ENCODE measurements at regions not wholly inside any gene's neighbourhood (a gene's known extent, or its start where the extent isn't known, plus 50 kb on each side); places are given as distances from the start of the nearest gene placed in this dataset.

DNA sequence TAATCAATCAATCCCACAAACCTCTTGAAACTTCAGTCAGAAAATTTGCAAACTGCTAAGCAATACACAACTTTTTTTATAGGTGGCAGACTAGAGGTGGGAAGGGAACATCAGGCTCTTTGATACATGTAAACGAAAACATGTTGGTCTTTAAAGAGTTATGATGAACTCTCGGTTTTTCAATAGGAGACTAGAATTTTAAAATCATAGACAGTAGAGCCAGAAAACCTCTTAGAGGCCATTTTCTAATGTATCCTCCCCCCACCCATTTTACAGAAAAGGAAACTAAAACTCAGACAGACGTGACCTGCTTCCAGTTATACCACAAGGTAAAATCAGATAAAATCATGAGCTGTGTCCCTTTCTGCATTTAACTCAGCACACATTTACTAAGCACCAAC, 179.1 kb upstream of the LPP start:
- no peak for FAIRE-seq

DNA sequence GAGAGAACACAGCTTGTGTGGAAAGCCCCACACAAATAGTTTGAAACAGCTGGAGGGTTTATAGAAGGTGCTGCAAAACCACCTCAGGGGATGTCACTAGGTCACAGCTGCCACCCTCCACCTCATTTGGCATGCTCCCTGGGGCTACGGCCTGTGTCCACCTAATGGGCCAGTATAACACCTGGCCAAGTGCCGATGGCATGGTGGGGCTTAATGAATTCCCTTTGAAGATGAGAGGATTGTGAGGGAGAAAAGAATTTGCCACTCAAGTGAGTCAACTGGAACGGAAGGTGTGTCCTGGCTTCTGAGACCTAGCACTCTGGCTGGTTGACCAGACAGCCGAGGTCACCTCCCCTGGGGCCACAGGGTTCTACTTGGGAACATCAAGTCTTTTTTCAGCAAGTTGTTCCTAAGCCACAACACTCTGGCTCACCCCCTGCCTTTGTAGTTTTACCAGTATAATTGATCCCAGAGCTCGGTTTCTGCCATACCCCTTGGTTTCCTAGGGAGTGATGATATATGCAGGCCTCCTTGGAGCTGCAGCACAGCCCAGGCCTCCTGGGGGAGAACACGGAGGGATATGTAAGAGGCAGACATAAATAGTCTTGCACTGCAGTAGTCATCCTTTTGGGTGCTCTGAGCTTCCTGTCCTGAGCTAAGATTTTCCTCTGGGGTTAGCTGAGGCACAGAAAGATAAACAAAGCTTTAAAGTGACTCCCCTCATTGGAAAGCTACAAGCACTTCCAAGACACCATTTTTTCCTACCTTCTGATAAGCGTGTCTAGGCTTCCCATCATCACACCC, 178.2 kb upstream of the LPP start:
- H3K27ac ChIP-seq, result peak overlapping the region; percentile 33; a peak in 3 of 6 replicates
- DNase-seq (ENCODE audit: low read depth in 1 of 2, low spot score in 1 of 2) (no peak), ATAC-seq (no peak), FAIRE-seq (no peak)
- no peak overlapping the region for H3K4me3 ChIP-seq
- H3K4me1 ChIP-seq, result peaks cover 9% of the 10 kb centered on the region
- ChIA-PET POLR2A (no interaction called here), CTCF (no interaction called here)
- H3K4me2 ChIP-seq, result no peak overlapping the region
- WGBS (ENCODE audit: missing lambda C conversion rate), result 78% methylated on average over 7 of the region's 7 CpGs
- TF ChIP-seq CBX2 (IDR thresholded peaks at IDR 0.05; ENCODE audit: borderline replicate concordance, low read depth), result no peak
- TF ChIP-seq HOXB13 (CRISPR knock-in tag; IDR thresholded peaks at IDR 0.05; ENCODE audit: low read depth), result no peak
- no peak for TF ChIP-seq ZNF302 (CRISPR knock-in tag; IDR thresholded peaks at IDR 0.05)
- H3K9me3 ChIP-seq, result peaks cover 5% of the 10 kb centered on the region; the same call in 2 of the 3 replicates

More for the DNA sequence above, 179.1 kb upstream of the LPP start:
- H3K9me3 ChIP-seq, result peaks cover 5% of the 10 kb centered on the region; the same call in 2 of the 3 replicates
- ChIA-PET CTCF (no interaction called here), POLR2A (no interaction called here)
- no peak overlapping the region; a peak in 1 of 6 replicates for H3K27ac ChIP-seq
- TF ChIP-seq RAD21 (conservative IDR thresholded peaks at IDR 0.05 in 1 of 2, IDR thresholded peaks at IDR 0.05 in 1 of 2) (0 out of 5 replicates have a peak, but pooled peaks of 1 of the 2 experiments have one; percentile 32), EHF (CRISPR knock-in tag; IDR thresholded peaks at IDR 0.05) (no peak)
- WGBS (ENCODE audit: missing lambda C conversion rate), result 56% methylated on average over 3 of the region's 3 CpGs
- peaks cover 9% of the 10 kb centered on the region for H3K4me1 ChIP-seq
- H3K4me2 ChIP-seq, result no peak overlapping the region
- H3K4me3 ChIP-seq, result no peak overlapping the region
- no peak for ATAC-seq
- no peak for DNase-seq (ENCODE audit: low read depth in 1 of 2, low spot score in 1 of 2)

DNA sequence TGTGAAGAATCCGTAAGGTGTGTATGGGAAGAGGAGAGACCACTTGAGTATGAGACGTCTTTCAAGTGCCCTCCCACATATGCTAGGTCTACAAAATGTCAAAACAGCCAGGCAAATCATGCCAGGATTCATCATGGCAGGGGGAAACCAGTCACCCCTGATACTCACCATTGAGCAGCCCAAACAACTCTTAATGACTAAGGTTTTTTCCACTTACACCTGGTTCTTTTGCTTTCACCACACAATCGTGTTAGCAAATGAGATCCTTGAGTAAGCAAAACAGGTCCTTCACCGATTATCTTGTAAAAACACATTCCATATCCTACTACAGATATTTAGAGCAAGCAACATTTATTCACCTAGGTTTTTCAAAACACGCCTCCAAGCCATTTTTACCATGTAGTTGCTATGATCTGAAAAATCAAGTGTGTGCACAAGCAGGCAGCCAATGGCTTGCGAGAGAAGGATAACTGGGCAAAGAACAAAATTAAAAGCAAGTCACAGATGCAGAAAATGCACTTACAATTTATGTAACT, 177.5 kb upstream of the LPP start:
- H3K4me3 ChIP-seq, result no peak overlapping the region
- CTCF ChIA-PET, result no interaction called here
- H3K4me2 ChIP-seq, result no peak overlapping the region
- H3K4me1 ChIP-seq, result peaks cover 9% of the 10 kb centered on the region
- ATAC-seq (no peak), FAIRE-seq (no peak), DNase-seq (ENCODE audit: low read depth in 1 of 2, low spot score in 1 of 2) (no peak)
- H3K27ac ChIP-seq, result peak overlapping the region in 1 of 2 experiments; percentile 33; a peak in 2 of 6 replicates
- TF ChIP-seq, protein P1, sequence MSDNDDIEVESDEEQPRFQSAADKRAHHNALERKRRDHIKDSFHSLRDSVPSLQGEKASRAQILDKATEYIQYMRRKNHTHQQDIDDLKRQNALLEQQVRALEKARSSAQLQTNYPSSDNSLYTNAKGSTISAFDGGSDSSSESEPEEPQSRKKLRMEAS (IDR thresholded peaks at IDR 0.05), result no peak
- TF ChIP-seq FOXS1 (CRISPR knock-in tag; IDR thresholded peaks at IDR 0.05) (no peak), BHLHE40 (IDR thresholded peaks at IDR 0.05; ENCODE audit: low read depth, low read length) (no peak), MYC (IDR thresholded peaks at IDR 0.05; ENCODE audit: borderline replicate concordance, low read length) (no peak), TP53 (CRISPR knock-in tag; IDR thresholded peaks at IDR 0.05) (no peak), NPAS2 (CRISPR knock-in tag; IDR thresholded peaks at IDR 0.05; ENCODE audit: borderline replicate concordance) (no peak), CBX2 (IDR thresholded peaks at IDR 0.05; ENCODE audit: borderline replicate concordance, low read depth) (no peak)
- TF ChIP-seq, protein P2, sequence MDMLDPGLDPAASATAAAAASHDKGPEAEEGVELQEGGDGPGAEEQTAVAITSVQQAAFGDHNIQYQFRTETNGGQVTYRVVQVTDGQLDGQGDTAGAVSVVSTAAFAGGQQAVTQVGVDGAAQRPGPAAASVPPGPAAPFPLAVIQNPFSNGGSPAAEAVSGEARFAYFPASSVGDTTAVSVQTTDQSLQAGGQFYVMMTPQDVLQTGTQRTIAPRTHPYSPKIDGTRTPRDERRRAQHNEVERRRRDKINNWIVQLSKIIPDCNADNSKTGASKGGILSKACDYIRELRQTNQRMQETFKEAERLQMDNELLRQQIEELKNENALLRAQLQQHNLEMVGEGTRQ (IDR thresholded peaks at IDR 0.05), result no peak
- TF ChIP-seq, protein P3, sequence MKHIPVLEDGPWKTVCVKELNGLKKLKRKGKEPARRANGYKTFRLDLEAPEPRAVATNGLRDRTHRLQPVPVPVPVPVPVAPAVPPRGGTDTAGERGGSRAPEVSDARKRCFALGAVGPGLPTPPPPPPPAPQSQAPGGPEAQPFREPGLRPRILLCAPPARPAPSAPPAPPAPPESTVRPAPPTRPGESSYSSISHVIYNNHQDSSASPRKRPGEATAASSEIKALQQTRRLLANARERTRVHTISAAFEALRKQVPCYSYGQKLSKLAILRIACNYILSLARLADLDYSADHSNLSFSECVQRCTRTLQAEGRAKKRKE (CRISPR knock-in tag; IDR thresholded peaks at IDR 0.05; ENCODE audit: low read depth), result no peak
- TF ChIP-seq, protein P4, sequence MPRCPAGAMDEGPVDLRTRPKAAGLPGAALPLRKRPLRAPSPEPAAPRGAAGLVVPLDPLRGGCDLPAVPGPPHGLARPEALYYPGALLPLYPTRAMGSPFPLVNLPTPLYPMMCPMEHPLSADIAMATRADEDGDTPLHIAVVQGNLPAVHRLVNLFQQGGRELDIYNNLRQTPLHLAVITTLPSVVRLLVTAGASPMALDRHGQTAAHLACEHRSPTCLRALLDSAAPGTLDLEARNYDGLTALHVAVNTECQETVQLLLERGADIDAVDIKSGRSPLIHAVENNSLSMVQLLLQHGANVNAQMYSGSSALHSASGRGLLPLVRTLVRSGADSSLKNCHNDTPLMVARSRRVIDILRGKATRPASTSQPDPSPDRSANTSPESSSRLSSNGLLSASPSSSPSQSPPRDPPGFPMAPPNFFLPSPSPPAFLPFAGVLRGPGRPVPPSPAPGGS (IDR thresholded peaks at IDR 0.05), result no peak
- H3K9me3 ChIP-seq, result peaks cover 5% of the 10 kb centered on the region; the same call in 2 of the 3 replicates
- POLR2A ChIA-PET, result no interaction called here
- 90% methylated on average over 6 of the region's 6 CpGs for WGBS (ENCODE audit: missing lambda C conversion rate)

DNA sequence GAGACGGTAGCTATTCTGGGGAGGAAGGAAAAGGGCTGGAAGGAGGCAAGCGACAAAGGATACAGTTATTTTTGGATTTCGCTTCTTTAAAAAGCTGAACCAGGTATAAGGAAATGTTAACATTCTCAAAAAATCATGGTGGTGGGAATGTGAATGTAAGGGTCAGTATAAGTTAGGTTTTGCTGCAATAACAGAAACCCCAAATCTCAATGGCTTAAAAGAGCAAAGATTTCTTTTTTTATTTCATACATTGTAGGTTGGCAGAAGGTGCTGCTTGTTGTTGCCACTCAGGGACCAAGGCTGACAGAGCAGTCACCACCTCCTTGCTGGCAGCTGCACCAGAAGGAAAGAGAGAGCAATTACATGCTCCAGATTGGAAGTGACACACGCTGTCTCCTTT, 176.3 kb upstream of the LPP start:
- no peak overlapping the region for H3K4me2 ChIP-seq
- ChIA-PET CTCF (no interaction called here), POLR2A (no interaction called here)
- no peaks in the 10 kb centered on the region for H3K4me1 ChIP-seq
- ATAC-seq (no peak), DNase-seq (ENCODE audit: low read depth in 1 of 2, low spot score in 1 of 2) (no peak), FAIRE-seq (no peak)
- H3K4me3 ChIP-seq, result no peak overlapping the region
- no peak overlapping the region for H3K27ac ChIP-seq
- peaks cover 5% of the 10 kb centered on the region; the same call in 2 of the 3 replicates for H3K9me3 ChIP-seq
- WGBS (ENCODE audit: missing lambda C conversion rate), result 92% methylated on average over 4 of the region's 4 CpGs
- TF ChIP-seq, protein P5, sequence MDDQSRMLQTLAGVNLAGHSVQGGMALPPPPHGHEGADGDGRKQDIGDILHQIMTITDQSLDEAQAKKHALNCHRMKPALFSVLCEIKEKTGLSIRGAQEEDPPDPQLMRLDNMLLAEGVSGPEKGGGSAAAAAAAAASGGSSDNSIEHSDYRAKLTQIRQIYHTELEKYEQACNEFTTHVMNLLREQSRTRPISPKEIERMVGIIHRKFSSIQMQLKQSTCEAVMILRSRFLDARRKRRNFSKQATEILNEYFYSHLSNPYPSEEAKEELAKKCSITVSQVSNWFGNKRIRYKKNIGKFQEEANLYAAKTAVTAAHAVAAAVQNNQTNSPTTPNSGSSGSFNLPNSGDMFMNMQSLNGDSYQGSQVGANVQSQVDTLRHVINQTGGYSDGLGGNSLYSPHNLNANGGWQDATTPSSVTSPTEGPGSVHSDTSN (IDR thresholded peaks at IDR 0.05), result no peak
- TF ChIP-seq, protein P2 (IDR thresholded peaks at IDR 0.05), result no peak
- no peak for TF ChIP-seq RNF2 (IDR thresholded peaks at IDR 0.05; ENCODE audit: borderline replicate concordance, low read depth)
- TF ChIP-seq PHF8 (IDR thresholded peaks at IDR 0.05; ENCODE audit: borderline replicate concordance, low read depth), result no peak
- no peak for TF ChIP-seq NPAS2 (CRISPR knock-in tag; IDR thresholded peaks at IDR 0.05; ENCODE audit: borderline replicate concordance)
- no peak for TF ChIP-seq POLR2A (IDR thresholded peaks at IDR 0.05; ENCODE audit: low read length)
- no peak for TF ChIP-seq ZC3H11A (IDR thresholded peaks at IDR 0.05)
- TF ChIP-seq, protein P6, sequence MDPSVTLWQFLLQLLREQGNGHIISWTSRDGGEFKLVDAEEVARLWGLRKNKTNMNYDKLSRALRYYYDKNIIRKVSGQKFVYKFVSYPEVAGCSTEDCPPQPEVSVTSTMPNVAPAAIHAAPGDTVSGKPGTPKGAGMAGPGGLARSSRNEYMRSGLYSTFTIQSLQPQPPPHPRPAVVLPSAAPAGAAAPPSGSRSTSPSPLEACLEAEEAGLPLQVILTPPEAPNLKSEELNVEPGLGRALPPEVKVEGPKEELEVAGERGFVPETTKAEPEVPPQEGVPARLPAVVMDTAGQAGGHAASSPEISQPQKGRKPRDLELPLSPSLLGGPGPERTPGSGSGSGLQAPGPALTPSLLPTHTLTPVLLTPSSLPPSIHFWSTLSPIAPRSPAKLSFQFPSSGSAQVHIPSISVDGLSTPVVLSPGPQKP (IDR thresholded peaks at IDR 0.05; ENCODE audit: low read depth, low read length), result no peak
- no peak for TF ChIP-seq JUNB (IDR thresholded peaks at IDR 0.05)
- no peak for TF ChIP-seq NR3C1 (IDR thresholded peaks at IDR 0.05)

All from A549 (cell line).